Prostate gland (tissue), 2 donors: ENCODE measurements at regions not wholly inside any gene's neighbourhood (a gene's known extent, or its start where the extent isn't known, plus 50 kb on each side); places are given as distances from the start of the nearest gene placed in this dataset.

Experiments
- DNase-seq: peaks from one replicate; pipeline ENCODE4 v3.0.0-alpha.2; 2019; ENCODE audit warnings: low spot score
- H3K27ac ChIP-seq, 2 donors: fragments of 200-600 bp; sonication (generic); 2 replicates each; pipeline ENCODE4 v1.5.1; 2017 to 2019
- H3K27me3 ChIP-seq: fragments of 200-600 bp; sonication (generic); replicated peaks from 2 replicates; pipeline ENCODE4 v1.5.1; 2019; ENCODE audit not compliant: insufficient read depth
- H3K36me3 ChIP-seq, 2 donors: fragments of 200-600 bp; sonication (generic); 1 replicate in 1 of 2; 2 replicates in 1 of 2; pipeline versions ENCODE4 v1.5.1 to v1.8.1; 2017 to 2019
- H3K4me1 ChIP-seq: fragments of 200-600 bp; sonication (generic); replicated peaks from 2 replicates; pipeline ENCODE4 v1.5.1; 2019
- H3K4me3 ChIP-seq, 2 donors: fragments of 200-600 bp; sonication (generic); 2 replicates each; pipeline ENCODE4 v1.5.1; 2017 to 2019
- H3K9me3 ChIP-seq: fragments of 200-600 bp; sonication (generic); 2 replicates; pipeline ENCODE4 v1.5.1; 2017
- POLR2A ChIP-seq: fragments of 450-650 bp; IDR thresholded peaks from one replicate; pipeline ENCODE4 v1.6.1; 2016; ENCODE audit warnings: antibody characterized with exemption, mild to moderate bottlenecking
- POLR2AphosphoS5 ChIP-seq: sonication (generic); formaldehyde crosslinking; IDR thresholded peaks from one replicate; pipeline ENCODE4 v1.6.1; 2017; ENCODE audit warnings: antibody characterized with exemption
- WGBS: methylation state at CpG from one replicate; pipeline ENCODE4 v1.1.5; 2018; 5-methylcytosine and 5-hydroxymethylcytosine counted together
- intact Hi-C: fragments of 100-400 bp; cut with DNase I; formaldehyde crosslinking; loops from one replicate; pipeline ENCODE4 v1.14.2; 2022
- TF ChIP-seq, protein P1 (sequence below), 4 experiments: fragments of 200-600 bp in 2 of 4; fragments of 450-650 bp in 2 of 4; sonication (generic) in 2 of 4; IDR thresholded peaks; 1 replicate in 3 of 4; 2 replicates in 1 of 4; pipeline ENCODE4 v1.5.1; 2016 to 2019; ENCODE audit warnings: antibody characterized with exemption in 4 of 4, mild to moderate bottlenecking in 2 of 4, moderate library complexity in 2 of 4

- H3K36me3 ChIP-seq: no peaks in the 10 kb centered on the region
- intact Hi-C loops: no loop called here
- 13% methylated on average over 2 of the region's 2 CpGs for WGBS
- H3K4me1 ChIP-seq: no peaks in the 10 kb centered on the region
- DNase-seq: no peak
- TF ChIP-seq POLR2AphosphoS5: peak; percentile 70
- TF ChIP-seq, protein P1, sequence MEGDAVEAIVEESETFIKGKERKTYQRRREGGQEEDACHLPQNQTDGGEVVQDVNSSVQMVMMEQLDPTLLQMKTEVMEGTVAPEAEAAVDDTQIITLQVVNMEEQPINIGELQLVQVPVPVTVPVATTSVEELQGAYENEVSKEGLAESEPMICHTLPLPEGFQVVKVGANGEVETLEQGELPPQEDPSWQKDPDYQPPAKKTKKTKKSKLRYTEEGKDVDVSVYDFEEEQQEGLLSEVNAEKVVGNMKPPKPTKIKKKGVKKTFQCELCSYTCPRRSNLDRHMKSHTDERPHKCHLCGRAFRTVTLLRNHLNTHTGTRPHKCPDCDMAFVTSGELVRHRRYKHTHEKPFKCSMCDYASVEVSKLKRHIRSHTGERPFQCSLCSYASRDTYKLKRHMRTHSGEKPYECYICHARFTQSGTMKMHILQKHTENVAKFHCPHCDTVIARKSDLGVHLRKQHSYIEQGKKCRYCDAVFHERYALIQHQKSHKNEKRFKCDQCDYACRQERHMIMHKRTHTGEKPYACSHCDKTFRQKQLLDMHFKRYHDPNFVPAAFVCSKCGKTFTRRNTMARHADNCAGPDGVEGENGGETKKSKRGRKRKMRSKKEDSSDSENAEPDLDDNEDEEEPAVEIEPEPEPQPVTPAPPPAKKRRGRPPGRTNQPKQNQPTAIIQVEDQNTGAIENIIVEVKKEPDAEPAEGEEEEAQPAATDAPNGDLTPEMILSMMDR (IDR thresholded peaks at IDR 0.05): no peak
- no peak for TF ChIP-seq POLR2A
- H3K9me3 ChIP-seq: no peaks in the 10 kb centered on the region
- H3K27me3 ChIP-seq: no peaks in the 10 kb centered on the region
- no peak overlapping the region for H3K4me3 ChIP-seq
- peak overlapping the region in 1 of 2 donors; percentile 46 for H3K27ac ChIP-seq
These were observed 54.5 kb upstream of the FGGY start for GRCh38 chr1:59242370-59242769.

DNA sequence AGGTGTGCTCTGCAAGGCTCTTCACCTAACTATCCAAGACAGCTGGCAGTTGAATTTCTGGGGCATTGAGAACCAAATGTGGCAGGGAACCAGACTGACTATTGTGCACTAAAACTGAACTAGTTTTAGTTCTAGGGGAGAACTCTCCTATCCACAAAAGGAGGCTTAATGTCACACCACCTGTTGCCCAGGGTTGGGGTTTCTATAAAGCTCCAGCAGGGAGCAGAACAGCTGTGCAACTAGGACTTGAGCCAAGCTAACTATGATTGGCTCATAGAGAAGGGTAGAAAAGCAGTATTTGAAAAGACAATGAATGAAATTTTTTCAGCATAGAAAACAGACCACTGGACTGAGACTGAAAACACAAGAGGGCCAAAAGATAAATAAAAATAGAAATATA is 53.3 kb upstream of the FGGY start:
- H3K36me3 ChIP-seq: no peaks in the 10 kb centered on the region
- no peaks in the 10 kb centered on the region for H3K4me1 ChIP-seq
- intact Hi-C loops: no loop called here
- H3K27me3 ChIP-seq: no peaks in the 10 kb centered on the region
- TF ChIP-seq POLR2AphosphoS5 (no peak), POLR2A (no peak)
- TF ChIP-seq, protein P1 (IDR thresholded peaks at IDR 0.05): no peak
- DNase-seq: no peak
- H3K9me3 ChIP-seq: no peaks in the 10 kb centered on the region
- H3K27ac ChIP-seq: no peak overlapping the region
- no peak overlapping the region for H3K4me3 ChIP-seq

- intact Hi-C loops: no loop called here
- TF ChIP-seq POLR2A: no peak
- TF ChIP-seq POLR2AphosphoS5: no peak
- TF ChIP-seq, protein P1 (IDR thresholded peaks at IDR 0.05): no peak
- Histone ChIP-seq H3K9me3 (no peaks in the 10 kb centered on the region), H3K36me3 (no peaks in the 10 kb centered on the region), H3K27me3 (no peaks in the 10 kb centered on the region), H3K27ac (no peak overlapping the region), H3K4me1 (no peaks in the 10 kb centered on the region), H3K4me3 (no peak overlapping the region)
- no peak for DNase-seq
- WGBS: 96% methylated on average over 1 of the region's 1 CpG
These were observed 52.9 kb upstream of the FGGY start for GRCh38 chr1:59243978-59244377.

DNA sequence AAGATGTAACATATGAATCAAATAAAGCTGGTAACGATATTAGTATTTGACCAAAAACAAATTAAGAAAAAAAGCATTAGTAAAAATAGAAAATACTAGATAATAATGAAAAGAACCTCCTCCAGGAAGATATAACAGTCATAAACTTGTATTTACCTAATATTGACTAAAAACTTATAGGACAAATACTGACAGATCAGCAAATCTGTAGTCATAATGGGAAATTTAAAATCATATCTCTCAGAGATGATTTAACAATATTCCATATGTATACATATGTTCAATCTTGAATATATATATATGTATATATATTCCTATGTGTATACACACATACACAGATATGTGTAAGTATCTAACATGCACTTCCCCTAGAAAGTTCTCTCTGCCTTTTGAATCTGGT is 52.0 kb upstream of the FGGY start:
- no peak for DNase-seq
- Histone ChIP-seq H3K4me3 (no peak overlapping the region), H3K4me1 (no peaks in the 10 kb centered on the region), H3K36me3 (no peaks in the 10 kb centered on the region), H3K9me3 (no peaks in the 10 kb centered on the region), H3K27me3 (no peaks in the 10 kb centered on the region), H3K27ac (no peak overlapping the region)
- WGBS: 94% methylated on average over 1 of the region's 1 CpG
- intact Hi-C loops: no loop called here
- TF ChIP-seq POLR2AphosphoS5: no peak
- no peak for TF ChIP-seq POLR2A
- TF ChIP-seq, protein P1 (IDR thresholded peaks at IDR 0.05): no peak
